Fibroblast of peridontal ligament (primary cell): ENCODE measurements at regions not wholly inside any gene's neighbourhood (a gene's known extent, or its start where the extent isn't known, plus 50 kb on each side); places are given as distances from the start of the nearest gene placed in this dataset.

Experiments
- DNase-seq: peaks from one replicate; pipeline ENCODE4 v3.0.0-alpha.2; 2010; ENCODE audit errors: extremely low read depth

DNA sequence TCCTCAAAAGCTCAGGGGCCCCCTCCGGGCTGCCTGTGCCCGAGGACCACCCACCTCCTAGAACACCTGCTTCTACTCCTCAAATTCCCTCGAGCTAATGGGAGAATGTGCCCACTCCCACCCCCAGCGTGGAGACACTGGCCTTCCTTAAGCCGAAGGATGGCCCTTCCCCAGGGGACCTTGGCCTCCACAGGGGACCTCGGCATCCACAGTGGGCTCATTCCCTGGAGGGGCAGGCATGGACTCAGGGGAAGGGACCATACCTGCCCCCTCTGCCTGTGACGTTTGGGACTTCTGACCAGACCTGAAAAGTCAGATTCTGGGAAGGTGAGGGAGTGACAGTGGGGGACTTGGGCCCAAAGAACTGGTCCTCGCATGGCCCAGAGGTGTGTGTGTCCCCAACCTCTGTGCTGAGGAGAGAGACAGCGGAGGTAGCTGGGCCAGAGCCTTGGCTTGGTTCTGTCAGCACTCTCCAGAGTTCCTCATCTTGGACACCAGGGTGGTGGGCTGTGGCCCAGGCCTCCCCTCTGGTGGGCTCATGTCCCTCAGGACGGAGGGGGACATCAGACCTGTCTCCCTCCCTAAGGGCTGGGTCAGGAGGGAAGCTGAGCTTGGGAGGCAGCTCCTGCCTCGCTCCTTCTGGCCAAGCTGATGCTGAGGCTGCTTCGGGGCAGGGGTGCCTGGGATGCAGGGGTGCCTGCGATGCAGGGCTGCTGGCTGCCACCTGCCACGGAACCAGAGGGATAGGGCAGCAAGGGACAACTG lies 240.4 kb downstream of the HAUS1 start:
- DNase-seq: no peak

DNA sequence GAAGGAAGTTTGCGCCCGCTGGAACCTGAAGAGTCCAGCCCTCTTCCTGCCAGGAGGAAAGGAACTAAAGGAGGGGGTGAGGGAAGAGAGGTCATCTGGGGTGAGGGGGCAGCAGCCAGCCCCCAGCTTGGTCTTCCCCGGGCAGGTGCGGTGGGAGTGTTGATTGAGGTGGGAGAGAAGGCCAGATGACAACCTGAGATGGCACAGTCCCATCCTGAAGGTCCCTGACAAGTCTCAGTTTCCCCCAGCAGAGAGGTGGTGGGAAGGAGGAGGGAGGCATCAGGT lies 240.9 kb downstream of the HAUS1 start:
- DNase-seq: no peak

DNA sequence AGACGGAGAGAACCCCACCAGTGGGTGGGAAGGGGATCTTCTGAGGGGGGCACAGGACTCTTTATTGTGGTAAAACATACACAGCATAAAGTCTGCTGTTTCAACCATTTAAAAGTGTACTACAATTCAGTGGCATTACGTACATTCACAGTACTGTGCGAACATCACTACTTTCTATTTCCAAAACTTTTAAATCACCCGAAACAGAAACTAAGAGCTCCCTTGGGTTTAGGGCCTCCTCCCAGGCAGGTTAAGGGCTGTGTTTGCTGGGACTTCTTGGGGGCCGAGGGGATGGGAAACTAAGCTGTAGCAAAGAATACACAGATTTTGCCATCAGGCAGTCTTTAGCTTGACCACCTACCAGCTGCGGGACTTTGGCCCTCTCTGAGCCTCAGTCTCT lies 242.0 kb downstream of the HAUS1 start:
- no peak for DNase-seq

DNA sequence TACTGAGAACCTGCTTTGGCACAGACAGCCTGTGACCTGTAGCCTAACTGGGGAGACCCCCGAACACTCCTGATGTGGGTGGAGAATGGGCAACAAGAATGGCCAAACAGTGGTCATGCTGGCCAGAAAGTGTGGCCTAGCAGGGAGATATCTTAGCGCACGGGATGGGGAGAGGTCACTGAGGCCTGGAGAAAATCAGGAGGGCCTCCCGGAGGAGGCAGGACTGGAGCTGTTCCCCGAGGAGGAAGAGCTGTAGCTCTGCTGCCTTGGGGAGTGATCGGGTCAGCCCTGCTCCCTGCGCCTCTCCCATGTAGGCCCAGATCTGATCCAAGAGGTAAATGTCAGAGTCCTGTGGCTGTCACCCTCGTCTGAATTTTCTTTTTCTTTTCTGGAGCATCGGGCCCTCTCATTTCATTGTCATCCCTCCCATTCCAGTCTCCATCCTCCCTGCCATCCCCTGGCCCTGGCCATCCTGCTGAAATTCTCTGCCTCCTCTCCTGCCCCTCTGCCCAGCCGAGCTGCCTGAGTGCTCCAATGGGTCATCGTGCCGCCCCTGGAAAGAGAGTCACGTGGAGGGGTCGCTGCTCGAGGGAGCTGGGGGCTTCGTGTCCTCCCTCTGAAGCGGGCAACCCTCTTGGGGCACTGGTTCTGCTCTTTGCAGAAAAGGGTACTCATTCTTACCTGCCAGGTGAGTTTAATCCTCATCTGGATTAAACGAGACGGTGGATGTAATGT lies 242.9 kb downstream of the HAUS1 start:
- DNase-seq: no peak

DNA sequence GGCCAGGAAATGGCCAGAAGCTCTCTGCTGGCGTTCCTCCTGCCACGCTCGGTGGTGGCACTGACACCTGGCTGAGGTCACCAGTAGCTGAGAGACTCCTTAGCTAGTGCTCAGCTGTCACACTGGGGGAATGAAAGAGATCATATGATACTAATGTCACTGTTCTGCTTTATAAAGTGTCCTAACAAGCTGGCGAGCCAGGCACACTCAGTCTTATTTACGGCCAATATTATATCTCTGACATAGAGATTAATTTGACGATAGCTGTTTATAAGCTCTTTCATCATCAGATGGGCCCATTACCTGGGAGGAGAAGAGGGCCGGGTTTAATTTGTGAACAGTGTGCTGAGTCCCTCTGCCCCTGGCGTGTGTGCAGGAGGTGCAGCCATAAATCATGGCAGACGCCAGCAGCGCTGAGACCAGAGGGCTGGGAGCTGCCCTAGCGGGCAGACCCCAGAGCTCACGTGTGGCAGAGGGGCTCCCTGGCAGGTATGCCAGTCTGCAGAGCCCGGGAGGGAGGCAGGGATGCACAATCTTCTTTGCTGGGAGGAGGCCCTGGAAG lies 246.5 kb downstream of the HAUS1 start:
- no peak for DNase-seq

DNA sequence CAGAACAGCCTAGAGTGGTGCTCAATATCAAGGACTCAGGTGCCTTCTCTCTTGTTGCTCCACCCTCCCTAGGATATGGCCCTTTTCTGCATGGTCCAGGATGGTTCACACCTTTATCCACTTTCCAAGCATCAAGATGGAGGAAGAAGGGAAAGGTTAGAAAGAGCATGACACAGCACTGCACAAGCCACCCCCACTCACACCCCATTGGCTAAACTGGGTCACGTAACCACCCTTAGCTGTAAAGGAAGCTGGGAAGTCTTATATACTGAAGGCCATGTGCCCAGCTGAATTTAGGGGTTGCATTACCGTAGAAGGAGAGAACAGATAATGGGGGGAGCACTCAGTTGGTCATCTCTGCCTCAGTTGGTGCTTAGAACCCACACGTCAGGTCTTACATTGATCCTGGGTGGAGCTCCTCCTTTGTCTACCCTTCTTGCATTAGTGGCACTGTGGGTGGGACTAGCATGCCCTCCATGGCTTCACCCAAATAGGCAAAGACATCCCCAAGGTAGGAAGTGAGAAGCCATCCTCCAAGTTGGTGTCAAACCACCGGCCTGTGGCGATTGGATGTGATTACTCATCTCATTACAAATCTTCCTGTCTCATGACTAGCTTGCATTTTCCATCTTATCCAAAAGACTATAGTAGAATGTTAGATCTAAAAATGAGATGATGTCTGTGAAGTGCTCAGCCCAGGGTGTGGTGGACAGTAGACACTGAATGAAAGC lies 248.5 kb downstream of the HAUS1 start:
- no peak for DNase-seq

DNA sequence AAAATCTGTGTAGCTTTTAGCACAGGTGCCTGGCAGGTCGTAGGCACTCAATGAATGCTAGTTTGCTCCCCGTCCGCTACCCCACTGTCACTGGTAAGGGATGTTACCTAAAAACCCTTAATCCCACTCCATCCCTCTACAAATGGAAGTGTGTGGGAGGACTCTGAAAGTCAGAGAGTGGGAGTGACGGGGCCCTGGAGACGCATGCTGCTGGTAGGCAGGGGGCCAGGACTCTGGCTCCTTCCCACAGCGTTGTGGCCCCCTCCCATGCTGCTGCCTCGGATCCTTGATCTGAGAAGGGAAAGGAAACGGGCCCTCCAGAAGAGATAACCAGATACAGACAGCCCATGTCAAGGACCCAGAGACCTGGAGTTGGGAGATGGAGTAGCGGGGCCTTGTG lies 249.3 kb downstream of the HAUS1 start:
- DNase-seq: no peak

DNA sequence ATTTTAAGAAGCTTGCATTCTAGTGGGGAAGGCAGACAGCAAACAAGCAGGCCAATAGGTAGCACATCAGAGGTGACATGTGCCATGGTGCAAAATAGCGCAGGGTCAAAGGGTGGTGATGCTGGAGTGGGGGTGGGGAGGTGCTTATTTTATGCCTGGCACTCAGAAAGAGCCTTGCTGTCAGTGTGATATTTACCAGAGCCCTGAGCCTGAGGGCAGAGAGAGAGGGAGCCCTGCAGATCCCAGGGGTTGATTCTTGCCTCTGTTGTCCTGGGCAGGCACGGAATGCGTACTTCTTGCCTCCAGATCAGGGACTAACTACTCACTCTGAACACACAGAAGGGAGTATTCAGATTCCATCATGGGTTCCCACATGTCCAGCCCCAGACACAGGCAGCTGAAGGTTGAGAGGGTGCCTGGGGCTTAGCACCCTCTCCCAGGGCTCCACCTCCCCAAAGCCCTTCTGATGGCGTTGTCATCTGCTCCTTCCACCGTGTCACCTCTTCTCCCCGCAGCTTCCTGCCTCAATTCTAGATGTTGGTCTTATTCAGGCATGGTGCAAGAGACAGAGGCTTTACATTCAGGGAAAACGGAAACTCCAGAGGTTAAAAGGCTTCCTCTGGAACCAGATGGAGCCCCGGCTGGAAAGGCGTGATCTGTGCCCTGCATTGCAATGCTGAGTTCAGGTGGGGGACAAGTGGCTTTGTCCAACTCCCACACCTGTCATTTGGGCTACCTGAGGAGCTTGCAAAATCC lies 252.3 kb downstream of the HAUS1 start:
- DNase-seq: no peak

DNA sequence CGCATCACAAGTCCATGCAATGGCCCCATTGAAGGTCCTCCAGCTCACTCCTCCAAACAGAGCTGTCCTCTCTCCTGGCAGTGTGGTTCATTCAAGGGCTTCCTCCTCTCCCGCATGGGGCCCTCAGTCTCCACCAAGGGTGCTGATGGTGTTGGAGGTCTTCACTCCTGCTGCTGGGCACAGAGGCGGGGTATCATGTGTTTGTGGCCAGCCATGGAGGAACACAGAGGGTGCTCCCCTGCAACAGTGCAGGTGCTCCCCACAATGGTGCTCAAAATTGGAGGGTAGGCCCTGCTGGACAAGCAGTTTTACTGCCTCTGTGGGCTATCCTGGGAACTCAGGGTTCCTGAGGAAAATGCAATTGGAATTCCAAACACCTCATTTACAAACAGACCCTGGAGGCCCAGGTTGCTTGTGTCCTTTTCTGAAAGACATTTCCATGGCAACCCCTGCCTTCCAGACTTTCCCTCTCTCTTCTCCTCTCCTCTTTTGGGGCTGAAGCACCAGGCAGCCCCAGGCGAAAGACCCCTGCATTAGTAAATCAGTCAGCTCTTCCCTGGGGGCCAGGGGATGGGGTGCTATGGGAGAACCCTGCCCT lies 256.0 kb downstream of the HAUS1 start:
- DNase-seq: no peak

DNA sequence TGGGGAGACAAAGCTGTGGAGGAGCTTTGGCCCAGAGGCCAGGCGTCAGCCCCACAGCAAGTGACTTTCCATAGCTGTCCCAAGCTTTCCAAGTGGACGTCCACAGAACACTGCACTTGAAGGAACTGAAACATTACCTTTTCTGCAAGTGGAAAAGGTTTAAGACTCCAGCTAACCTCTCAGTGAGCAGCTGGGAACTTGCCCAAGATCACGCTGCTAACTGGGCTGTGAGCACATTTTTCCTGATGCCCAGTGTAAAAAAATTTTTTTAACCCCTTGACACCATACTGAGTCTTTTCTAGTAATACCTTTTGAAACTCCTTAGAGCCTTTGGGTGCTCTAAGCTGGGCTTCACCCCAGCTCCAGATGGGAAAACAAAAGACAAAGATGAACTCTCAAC lies 256.7 kb downstream of the HAUS1 start:
- DNase-seq: no peak

DNA sequence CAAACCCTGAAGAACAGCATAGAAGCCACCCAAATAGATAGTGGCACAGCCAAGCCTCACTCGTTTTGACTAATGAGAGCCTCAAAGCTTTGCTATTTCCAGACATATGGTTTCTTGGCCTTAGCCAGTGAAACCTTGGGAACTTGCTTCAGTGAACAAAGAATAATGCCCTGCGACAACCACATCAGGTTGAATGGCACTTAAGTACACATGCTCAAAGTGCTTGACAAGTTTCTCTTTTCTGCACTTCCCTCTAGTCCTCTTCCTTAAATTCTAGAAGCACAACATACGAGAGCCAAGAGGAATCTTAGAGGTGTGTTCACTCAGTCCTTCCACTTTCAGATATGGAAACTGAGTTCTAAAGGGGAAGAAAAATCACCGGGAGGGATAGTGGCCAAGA lies 258.3 kb downstream of the HAUS1 start:
- DNase-seq: no peak

DNA sequence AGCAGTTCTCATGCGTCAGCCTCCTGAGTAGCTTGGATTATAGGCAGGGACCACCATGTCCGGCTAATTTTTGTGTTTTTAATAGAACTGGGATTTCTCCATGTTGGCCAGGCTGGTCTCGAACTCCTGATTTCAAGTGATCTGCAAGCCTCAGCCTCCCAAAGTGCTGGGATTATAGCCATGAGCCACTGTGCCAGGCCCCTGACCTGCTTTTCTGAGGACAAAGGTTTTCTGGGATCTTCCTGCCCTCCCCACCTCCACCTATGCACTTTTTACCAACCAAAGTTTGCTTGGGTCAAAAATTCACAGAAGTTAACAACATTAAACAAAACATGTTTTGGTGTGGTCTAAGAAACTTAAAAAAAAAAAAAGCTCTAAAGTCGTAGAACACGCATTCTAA lies 259.9 kb downstream of the HAUS1 start:
- DNase-seq: no peak

DNA sequence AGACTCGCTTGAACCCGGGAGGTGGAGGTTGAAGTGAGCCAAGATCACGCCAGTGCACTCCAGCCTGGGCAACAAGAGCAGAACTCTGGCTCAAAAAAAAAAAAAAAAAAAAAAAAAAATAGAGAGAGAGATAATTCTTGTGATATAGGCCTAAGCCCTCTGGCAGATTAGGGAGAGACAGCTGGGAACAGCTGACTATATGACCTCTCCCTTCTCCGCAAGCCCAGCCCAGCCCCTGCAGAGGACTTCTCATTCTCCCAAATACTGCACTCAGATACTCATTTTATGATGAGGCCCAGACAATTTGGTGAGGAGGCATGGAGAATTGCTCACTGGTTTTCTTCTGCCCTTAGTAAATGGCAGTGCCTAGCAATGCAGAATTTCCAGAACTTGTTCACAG lies 262.0 kb downstream of the HAUS1 start:
- no peak for DNase-seq

DNA sequence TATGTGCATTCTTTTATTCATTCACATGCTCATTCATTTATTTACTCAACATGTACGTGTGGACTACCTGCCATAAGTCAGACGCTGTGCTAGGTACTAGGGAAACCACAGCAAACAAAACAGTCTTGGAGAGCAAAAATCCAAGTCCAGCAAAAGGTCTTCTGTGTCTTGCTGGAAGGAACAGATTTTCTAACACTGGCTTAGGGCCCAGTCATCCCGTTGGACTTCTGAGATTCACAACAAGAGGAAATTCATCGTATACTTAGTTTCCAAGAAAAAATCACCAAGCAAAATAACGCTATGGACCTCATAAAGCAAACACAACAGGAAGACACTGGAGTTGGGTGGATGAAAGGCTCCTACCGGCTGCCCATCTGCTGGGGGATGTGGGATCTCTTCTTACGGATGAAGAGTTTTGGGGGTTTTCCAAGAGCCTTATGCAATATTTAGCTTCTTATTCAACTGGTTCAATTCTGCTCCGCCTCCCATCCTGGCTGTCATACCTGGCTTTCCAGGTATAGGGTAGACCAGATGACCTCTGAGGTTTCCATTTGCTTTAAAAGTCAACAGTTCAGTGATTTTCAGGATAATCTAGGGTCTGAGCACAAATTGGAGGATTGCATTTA lies 262.7 kb downstream of the HAUS1 start:
- no peak for DNase-seq

DNA sequence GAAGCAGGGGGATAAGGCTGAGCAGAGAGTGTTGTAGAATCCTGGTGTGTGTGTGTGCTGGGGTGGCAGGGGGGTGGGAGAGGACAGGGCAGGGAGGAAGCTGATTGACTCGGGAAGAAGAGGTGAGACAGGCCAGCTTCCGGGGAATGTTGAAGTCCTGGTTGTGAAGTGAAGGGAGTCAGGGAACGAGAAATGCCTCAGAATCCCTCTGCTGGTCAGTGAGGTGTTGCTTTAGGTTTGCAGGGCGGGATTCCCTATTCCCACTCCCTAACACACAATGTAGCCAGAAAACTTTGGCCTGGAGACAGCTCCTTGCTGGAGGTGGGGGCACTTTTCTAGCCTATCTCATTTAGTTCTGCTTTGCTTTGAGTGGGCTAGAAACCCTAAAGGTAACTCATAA lies 265.1 kb downstream of the HAUS1 start:
- no peak for DNase-seq

DNA sequence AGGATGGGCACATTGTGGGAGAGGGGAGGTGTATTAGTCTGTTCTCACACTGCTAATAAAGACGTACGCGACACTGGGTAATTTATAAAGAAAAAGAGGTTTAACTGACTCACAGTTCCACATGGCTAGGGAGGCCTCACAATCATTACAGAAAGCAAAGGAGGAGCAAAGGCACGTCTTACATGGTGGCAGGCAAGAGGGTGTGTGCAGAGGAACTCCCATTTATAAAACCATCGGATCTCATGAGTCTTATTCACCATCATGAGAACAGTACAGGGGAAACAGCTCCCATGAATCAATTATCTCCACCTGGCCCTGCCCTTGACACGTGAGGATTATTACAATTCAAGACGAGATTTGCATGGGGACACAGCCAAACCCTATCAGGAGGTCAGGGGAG lies 266.7 kb downstream of the HAUS1 start:
- no peak for DNase-seq

DNA sequence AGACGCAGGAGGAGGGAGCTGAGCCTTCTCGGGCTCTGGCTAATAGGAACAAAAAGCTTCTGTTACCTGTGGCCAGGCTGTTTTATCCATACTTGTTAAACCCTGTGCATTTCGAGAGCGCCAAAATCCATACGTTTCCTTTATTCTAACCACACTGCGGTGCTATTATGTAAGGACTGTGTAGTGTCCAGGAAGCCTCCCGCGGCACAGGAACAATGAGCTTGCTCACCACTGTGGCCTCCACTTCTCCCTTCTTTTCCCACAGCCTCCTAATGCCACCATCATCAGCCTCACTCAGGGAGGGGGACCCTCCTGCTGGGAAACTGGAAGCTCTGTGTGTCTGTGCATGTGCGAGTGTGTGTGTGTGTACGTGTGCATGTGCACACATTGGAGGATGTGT lies 268.5 kb downstream of the HAUS1 start:
- DNase-seq: no peak

DNA sequence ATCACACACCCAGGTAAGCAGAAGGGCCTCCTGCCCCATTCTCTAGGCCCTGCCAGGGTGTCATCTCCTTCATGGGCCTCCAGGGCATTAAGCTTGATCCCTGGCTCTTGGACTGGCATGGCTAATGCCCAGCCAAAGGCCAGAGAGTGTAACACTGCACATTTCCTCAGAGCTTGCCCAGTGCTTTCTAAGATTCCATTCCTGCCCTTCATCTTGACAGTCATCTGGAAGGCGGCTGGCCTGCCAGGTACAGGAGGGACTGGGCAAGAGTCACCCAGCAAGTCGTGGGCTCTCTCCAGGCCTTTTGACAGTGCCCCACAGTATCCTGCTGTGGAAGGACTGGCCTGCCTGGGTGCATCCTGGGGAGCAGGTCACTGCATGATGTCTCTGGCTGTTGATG lies 268.9 kb downstream of the HAUS1 start:
- DNase-seq: no peak

DNA sequence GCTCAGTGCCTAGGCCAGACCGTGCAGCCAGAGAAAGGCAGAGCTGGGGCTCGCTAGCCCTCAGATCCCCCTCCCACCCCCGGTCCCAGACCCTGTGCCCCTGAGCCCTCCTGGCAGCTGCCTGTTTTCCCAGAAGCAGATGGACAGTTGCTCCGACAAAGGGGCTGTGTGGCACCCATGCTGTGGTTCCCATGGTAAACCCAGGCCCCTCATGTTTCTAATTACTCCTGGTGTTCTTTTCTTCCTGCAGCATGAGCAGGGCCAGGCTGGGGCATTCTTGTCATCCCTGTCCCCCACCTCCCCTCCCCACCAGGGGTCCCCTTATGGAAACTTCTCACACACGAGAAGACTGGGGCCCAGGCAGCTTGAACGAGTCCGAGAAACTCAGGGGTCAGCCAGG lies 269.6 kb downstream of the HAUS1 start:
- no peak for DNase-seq

DNA sequence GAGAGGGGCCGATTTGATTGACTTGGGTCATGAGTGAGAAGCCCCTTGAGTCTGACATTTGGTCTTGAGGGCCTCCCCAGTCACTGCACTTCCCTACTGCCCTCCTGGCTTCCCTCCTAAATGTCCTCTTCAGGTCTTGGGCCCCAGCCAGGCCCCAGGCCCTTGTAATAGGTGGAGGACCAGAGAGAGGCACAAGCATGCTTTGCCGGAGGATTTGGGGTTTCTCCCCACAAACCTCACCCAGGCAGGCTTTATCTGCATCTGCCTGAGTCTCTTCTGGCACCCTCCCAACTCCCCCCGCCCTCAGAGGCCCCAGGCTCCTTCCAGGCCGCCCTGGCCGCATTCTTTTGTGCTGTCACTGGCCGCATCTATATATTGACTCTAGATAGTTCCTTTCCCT lies 270.7 kb downstream of the HAUS1 start:
- DNase-seq: no peak

DNA sequence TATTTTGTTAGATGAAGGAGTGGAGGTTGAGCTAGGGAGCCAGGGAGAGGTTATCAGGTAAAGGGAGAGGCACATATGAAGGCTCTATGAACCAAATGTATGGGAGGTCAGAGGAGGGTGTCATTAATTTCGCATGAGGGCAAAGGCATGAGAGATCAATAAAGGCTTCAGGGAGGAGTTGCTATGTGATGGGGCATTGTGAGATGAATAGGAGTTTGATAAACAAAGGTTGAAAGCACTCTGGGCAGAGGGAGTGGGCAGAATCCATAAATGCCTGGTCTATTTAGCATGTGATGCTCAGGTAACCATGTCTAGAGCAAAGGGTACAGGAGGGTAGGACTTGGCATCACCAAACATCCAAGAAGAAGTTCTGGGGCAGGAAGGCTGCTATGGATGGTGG lies 273.4 kb downstream of the HAUS1 start:
- DNase-seq: no peak
